Common myeloid progenitor, CD34-positive (primary cell): ENCODE measurements at regions not wholly inside any gene's neighbourhood (a gene's known extent, or its start where the extent isn't known, plus 50 kb on each side); places are given as distances from the start of the nearest gene placed in this dataset.

Source experiments
- CTCF ChIA-PET: fragments of 350-600 bp; sonication (Branson Sonifier 250); formaldehyde crosslinking; loops from one replicate; lab custom pipeline; 2021; ENCODE audit warnings: antibody characterized with exemption; lab: Charles Lee
- POLR2A ChIA-PET: fragments of 350-600 bp; sonication (Branson Sonifier 250); formaldehyde crosslinking; loops from one replicate; lab custom pipeline; 2021; ENCODE audit warnings: antibody characterized with exemption; lab: Charles Lee
- DNase-seq, 3 donors: peaks; one replicate each; pipeline versions ENCODE4 v3.0.0 to v3.0.0-alpha.2; 2013
- H3K27ac ChIP-seq, 2 experiments: 1 replicate in 1 of 2; 2 replicates in 1 of 2; pipeline ENCODE4 v1.7.0; 2013; ENCODE audit warnings: inconsistent platforms in 2 of 2, low read length in 2 of 2, mild to moderate bottlenecking in 2 of 2, low read depth in 1 of 2, moderate library complexity in 1 of 2; ENCODE audit not compliant: severe bottlenecking in 2 of 2, insufficient read depth in 1 of 2, poor library complexity in 1 of 2
- H3K27me3 ChIP-seq, 5 experiments: replicated peaks in 2 of 5; 1 replicate in 3 of 5; 2 replicates in 2 of 5; pipeline versions ENCODE4 v1.6.1 to v1.7.0; 2013; ENCODE audit warnings: low read length in 4 of 5, mild to moderate bottlenecking in 2 of 5, moderate library complexity in 2 of 5, inconsistent platforms in 1 of 5; ENCODE audit not compliant: insufficient read depth in 5 of 5, control insufficient read depth in 4 of 5
- H3K36me3 ChIP-seq, 4 experiments: 1 replicate in 2 of 4; 2 replicates in 2 of 4; pipeline versions ENCODE4 v1.6.1 to v1.7.0; 2013; ENCODE audit warnings: low read length in 3 of 4, control low read depth in 1 of 4, mild to moderate bottlenecking in 1 of 4; ENCODE audit not compliant: control insufficient read depth in 4 of 4, insufficient read depth in 4 of 4
- H3K4me1 ChIP-seq, 4 experiments: 1 replicate in 3 of 4; 2 replicates in 1 of 4; pipeline versions ENCODE4 v1.6.1 to v1.7.1; 2013; ENCODE audit warnings: low read length in 3 of 4, mild to moderate bottlenecking in 3 of 4, control low read depth in 1 of 4, inconsistent platforms in 1 of 4, moderate library complexity in 1 of 4; ENCODE audit not compliant: control insufficient read depth in 4 of 4, insufficient read depth in 4 of 4; ENCODE audit errors: control extremely low read depth in 1 of 4
- H3K4me3 ChIP-seq, 7 experiments: 1 replicate in 4 of 7; 2 replicates in 3 of 7; pipeline versions ENCODE4 v1.5.1 to v1.7.0; 2013; ENCODE audit warnings: mild to moderate bottlenecking in 7 of 7, low read length in 6 of 7, moderate library complexity in 6 of 7, inconsistent platforms in 2 of 7, low read depth in 2 of 7, control low read depth in 1 of 7; ENCODE audit not compliant: insufficient read depth in 4 of 7, control insufficient read depth in 1 of 7; ENCODE audit errors: extremely low read depth in 1 of 7
- H3K9me3 ChIP-seq, 5 experiments: 1 replicate in 4 of 5; 2 replicates in 1 of 5; pipeline versions ENCODE4 v1.6.1 to v1.7.1; 2013; ENCODE audit warnings: low read length in 4 of 5, mild to moderate bottlenecking in 2 of 5, inconsistent platforms in 1 of 5, low read depth in 1 of 5, moderate library complexity in 1 of 5; ENCODE audit not compliant: control insufficient read depth in 4 of 5, insufficient read depth in 2 of 5; ENCODE audit errors: control extremely low read depth in 1 of 5
- WGBS: methylation state at CpG from one replicate; pipeline ENCODE4 v1.1.5; 2013; ENCODE audit not compliant: insufficient coverage; 5-methylcytosine and 5-hydroxymethylcytosine counted together

- H3K27ac ChIP-seq = no peak overlapping the region
- H3K36me3 ChIP-seq = no peaks in the 10 kb centered on the region
- no CpG with 5 or more reads among the region's 1 CpG for WGBS
- no peaks in the 10 kb centered on the region for H3K4me1 ChIP-seq
- ChIA-PET CTCF (no interaction called here), POLR2A (no interaction called here)
- H3K9me3 ChIP-seq = no peaks in the 10 kb centered on the region
- no peak for DNase-seq
- H3K4me3 ChIP-seq = no peak overlapping the region
- no peaks in the 10 kb centered on the region for H3K27me3 ChIP-seq
Measured at GRCh38 chr7:49321843-49322242, 397.5 kb downstream of the CDC14C start.

GRCh38 chr7:49322476-49322875, 398.1 kb downstream of the CDC14C start:
- Histone ChIP-seq H3K27ac (no peak overlapping the region), H3K27me3 (no peaks in the 10 kb centered on the region), H3K4me3 (no peak overlapping the region), H3K4me1 (no peaks in the 10 kb centered on the region), H3K9me3 (no peaks in the 10 kb centered on the region), H3K36me3 (no peaks in the 10 kb centered on the region)
- ChIA-PET POLR2A (no interaction called here), CTCF (no interaction called here)
- no peak for DNase-seq

DNA sequence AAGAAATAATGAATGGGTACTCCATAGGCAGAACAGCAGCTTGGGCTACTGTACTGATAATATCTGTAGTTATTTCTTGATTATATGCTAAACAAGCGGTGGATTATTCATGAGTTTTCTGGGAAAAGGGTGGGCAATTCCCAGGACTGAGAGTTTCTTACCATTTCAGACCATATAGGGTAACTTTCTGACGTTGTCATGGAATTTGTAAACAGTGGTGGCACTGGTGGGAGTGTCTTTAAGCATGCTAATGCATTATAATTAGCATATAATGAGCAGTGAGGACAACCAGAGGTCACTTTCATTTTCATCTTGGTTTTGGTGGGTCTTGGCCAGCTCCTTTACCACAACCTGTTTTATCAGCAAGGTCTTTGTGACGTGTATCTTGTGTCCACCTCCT, 399.7 kb downstream of the CDC14C start:
- ChIA-PET POLR2A (no interaction called here), CTCF (no interaction called here)
- 86% methylated on average over 2 of the region's 3 CpGs for WGBS
- H3K4me3 ChIP-seq = no peak overlapping the region
- no peak for DNase-seq
- H3K27me3 ChIP-seq = no peaks in the 10 kb centered on the region
- no peak overlapping the region for H3K27ac ChIP-seq
- H3K9me3 ChIP-seq = no peaks in the 10 kb centered on the region
- no peaks in the 10 kb centered on the region for H3K4me1 ChIP-seq
- no peaks in the 10 kb centered on the region for H3K36me3 ChIP-seq

GRCh38 chr7:49324707-49325106, 400.4 kb downstream of the CDC14C start:
- no peak for DNase-seq
- WGBS = no CpG with 5 or more reads among the region's 1 CpG
- Histone ChIP-seq H3K27me3 (no peaks in the 10 kb centered on the region), H3K27ac (no peak overlapping the region), H3K4me1 (no peaks in the 10 kb centered on the region), H3K36me3 (no peaks in the 10 kb centered on the region), H3K4me3 (no peak overlapping the region), H3K9me3 (no peaks in the 10 kb centered on the region)
- ChIA-PET CTCF (no interaction called here), POLR2A (no interaction called here)

- H3K4me1 ChIP-seq = no peaks in the 10 kb centered on the region
- no peak for DNase-seq
- no peaks in the 10 kb centered on the region for H3K36me3 ChIP-seq
- POLR2A ChIA-PET = no interaction called here
- 100% methylated on average over 3 of the region's 4 CpGs for WGBS
- CTCF ChIA-PET = no interaction called here
- no peaks in the 10 kb centered on the region for H3K9me3 ChIP-seq
- no peak overlapping the region for H3K4me3 ChIP-seq
- H3K27me3 ChIP-seq = no peaks in the 10 kb centered on the region
- H3K27ac ChIP-seq = no peak overlapping the region
Measured at GRCh38 chr7:49325571-49325970, 401.2 kb downstream of the CDC14C start.

DNA sequence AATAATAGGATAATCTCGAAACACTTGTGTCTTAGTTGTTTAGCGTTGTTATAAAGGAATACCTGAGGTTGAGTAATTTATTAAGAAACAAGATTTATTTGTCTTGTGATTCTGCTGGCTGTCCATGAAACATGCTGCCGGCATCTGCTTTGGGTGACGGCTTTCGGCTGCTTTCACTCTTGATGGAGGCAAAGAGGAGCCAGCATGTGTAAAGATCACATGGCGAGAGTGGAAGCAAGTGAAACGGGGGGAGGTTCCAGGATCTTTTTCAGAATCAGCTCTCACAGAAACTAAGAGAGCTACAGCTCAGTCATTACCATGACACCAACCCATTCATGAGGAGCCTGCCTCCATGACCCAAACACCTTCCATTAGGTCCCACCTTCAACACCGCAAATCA, 402.8 kb downstream of the CDC14C start:
- Histone ChIP-seq H3K9me3 (no peaks in the 10 kb centered on the region), H3K27ac (no peak overlapping the region), H3K4me1 (no peaks in the 10 kb centered on the region), H3K27me3 (no peaks in the 10 kb centered on the region), H3K36me3 (no peaks in the 10 kb centered on the region), H3K4me3 (no peak overlapping the region)
- CTCF ChIA-PET = no interaction called here
- 100% methylated on average over 7 of the region's 8 CpGs for WGBS
- DNase-seq = no peak
- POLR2A ChIA-PET = no interaction called here

GRCh38 chr7:49333180-49333881, 409.0 kb downstream of the CDC14C start:
- POLR2A ChIA-PET = no interaction called here
- 100% methylated on average over 2 of the region's 4 CpGs for WGBS
- no peaks in the 10 kb centered on the region for H3K36me3 ChIP-seq
- H3K9me3 ChIP-seq = no peaks in the 10 kb centered on the region
- CTCF ChIA-PET = no interaction called here
- H3K27me3 ChIP-seq = no peaks in the 10 kb centered on the region
- no peak for DNase-seq
- no peak overlapping the region for H3K4me3 ChIP-seq
- no peak overlapping the region for H3K27ac ChIP-seq
- H3K4me1 ChIP-seq = no peaks in the 10 kb centered on the region
